ENCODE measurements at regions not wholly inside any gene's neighbourhood (a gene's known extent, or its start where the extent isn't known, plus 50 kb on each side); places are given as distances from the start of the nearest gene placed in this dataset.

DNA sequence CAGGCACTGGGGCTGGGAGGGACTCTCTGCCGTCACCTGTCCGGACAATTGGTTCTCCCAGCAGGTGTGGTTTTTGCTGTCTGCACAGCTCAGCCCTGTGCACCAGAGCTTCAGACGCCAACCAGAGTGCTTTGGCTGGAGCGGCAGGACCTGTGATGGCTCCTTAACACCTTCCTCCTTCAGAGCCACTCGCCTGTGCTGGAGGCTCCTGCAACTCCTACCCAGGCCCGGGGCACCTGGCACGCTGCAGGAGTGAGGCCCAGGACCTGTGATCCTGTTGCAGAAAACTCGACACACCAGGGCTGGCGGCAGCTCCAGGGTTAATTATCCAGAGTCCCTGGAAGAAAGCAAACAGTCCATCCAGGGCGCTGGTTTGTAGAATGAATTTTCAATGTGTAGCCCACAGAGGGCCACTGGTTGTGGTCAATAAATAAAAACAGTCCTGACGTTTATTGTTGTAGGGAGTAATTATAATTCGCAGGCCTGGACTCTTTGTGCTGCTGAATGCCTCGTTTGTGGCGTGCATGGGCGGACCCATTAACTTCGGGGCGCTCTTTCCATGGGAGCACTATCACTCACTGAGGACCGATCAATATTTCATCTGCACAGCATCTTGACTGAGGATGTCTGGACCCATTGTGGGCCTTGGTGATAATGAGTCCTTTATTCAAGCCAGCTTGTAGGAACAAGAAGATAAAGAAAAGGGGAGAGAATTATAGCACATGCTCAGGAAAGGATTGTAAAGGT is 339.7 kb upstream of the IRX4 start:
- no peak overlapping the region for H3K4me3 ChIP-seq (ENCODE audit: low read length, poor library complexity, severe bottlenecking)
- no peaks in the 10 kb centered on the region for H3K9me2 ChIP-seq (replicated peaks; ENCODE audit: low read depth, low read length)
- H3K9ac ChIP-seq (ENCODE audit: low read depth, low read length, poor library complexity, severe bottlenecking) = no peak overlapping the region
- H3K79me2 ChIP-seq (ENCODE audit: insufficient read depth, low read length) = no peaks in the 10 kb centered on the region
- H3K27me3 ChIP-seq (ENCODE audit: insufficient read depth, low read length, poor library complexity, severe bottlenecking) = no peaks in the 10 kb centered on the region
- TF ChIP-seq CTCF (conservative IDR thresholded peaks at IDR 0.05; ENCODE audit: low read length) (no peak), EZH2phosphoT487 (IDR thresholded peaks at IDR 0.05; ENCODE audit: borderline replicate concordance) (no peak)
- no peaks in the 10 kb centered on the region; the same call in 1 of the 2 replicates for H3K9me3 ChIP-seq (ENCODE audit: insufficient read depth, low read depth, low read length)
- H2AFZ ChIP-seq (ENCODE audit: low read length) = no peak overlapping the region
- H3F3A ChIP-seq (ENCODE audit: low read depth) = no peaks in the 10 kb centered on the region
- H4K20me1 ChIP-seq (ENCODE audit: insufficient read depth, low read length, poor library complexity, severe bottlenecking) = no peaks in the 10 kb centered on the region
- H3K4me2 ChIP-seq (ENCODE audit: low read depth, low read length, poor library complexity, severe bottlenecking) = no peak overlapping the region
- no peaks in the 10 kb centered on the region for H3K4me1 ChIP-seq (ENCODE audit: insufficient read depth, low read length, poor library complexity, severe bottlenecking)
- no peaks in the 10 kb centered on the region for H3K36me3 ChIP-seq (ENCODE audit: insufficient read depth, low read length)

DNA sequence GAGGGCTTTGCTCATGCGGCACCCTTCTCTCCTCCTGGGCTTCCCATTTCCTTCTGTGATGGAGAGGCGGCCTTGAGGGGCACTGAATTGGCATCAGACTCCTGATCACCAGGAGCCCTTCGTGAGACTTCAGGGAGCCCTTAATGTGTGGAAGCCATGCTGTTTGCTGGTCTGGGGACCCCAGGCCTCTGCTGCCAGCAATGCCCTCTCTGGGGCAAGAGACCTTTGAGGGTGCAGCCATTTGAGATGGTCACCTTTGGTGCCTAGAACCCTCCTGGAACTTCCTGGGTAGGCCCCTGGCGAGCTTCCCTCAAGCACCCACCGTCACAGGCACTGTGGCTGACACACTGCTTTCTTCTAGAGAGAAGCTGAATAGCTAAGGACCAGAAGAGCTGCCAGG is 338.7 kb upstream of the IRX4 start:
- no peak overlapping the region for H3K4me2 ChIP-seq (ENCODE audit: low read depth, low read length, poor library complexity, severe bottlenecking)
- no peak for TF ChIP-seq EZH2phosphoT487 (IDR thresholded peaks at IDR 0.05; ENCODE audit: borderline replicate concordance)
- TF ChIP-seq CTCF (conservative IDR thresholded peaks at IDR 0.05; ENCODE audit: low read length) = no peak
- no peaks in the 10 kb centered on the region for H3K4me1 ChIP-seq (ENCODE audit: insufficient read depth, low read length, poor library complexity, severe bottlenecking)
- no peaks in the 10 kb centered on the region for H3F3A ChIP-seq (ENCODE audit: low read depth)
- no peak overlapping the region for H3K4me3 ChIP-seq (ENCODE audit: low read length, poor library complexity, severe bottlenecking)
- H2AFZ ChIP-seq (ENCODE audit: low read length) = no peak overlapping the region
- H3K36me3 ChIP-seq (ENCODE audit: insufficient read depth, low read length) = no peaks in the 10 kb centered on the region
- H4K20me1 ChIP-seq (ENCODE audit: insufficient read depth, low read length, poor library complexity, severe bottlenecking) = no peaks in the 10 kb centered on the region
- no peaks in the 10 kb centered on the region; the same call in 1 of the 2 replicates for H3K9me3 ChIP-seq (ENCODE audit: insufficient read depth, low read depth, low read length)
- H3K9ac ChIP-seq (ENCODE audit: low read depth, low read length, poor library complexity, severe bottlenecking) = no peak overlapping the region
- no peaks in the 10 kb centered on the region for H3K9me2 ChIP-seq (replicated peaks; ENCODE audit: low read depth, low read length)
- no peaks in the 10 kb centered on the region for H3K79me2 ChIP-seq (ENCODE audit: insufficient read depth, low read length)
- H3K27me3 ChIP-seq (ENCODE audit: insufficient read depth, low read length, poor library complexity, severe bottlenecking) = no peaks in the 10 kb centered on the region

- no peak overlapping the region for H3K4me3 ChIP-seq (ENCODE audit: low read length, poor library complexity, severe bottlenecking)
- no peaks in the 10 kb centered on the region for H3K27me3 ChIP-seq (ENCODE audit: insufficient read depth, low read length, poor library complexity, severe bottlenecking)
- TF ChIP-seq EZH2phosphoT487 (IDR thresholded peaks at IDR 0.05; ENCODE audit: borderline replicate concordance) = no peak
- no peak for TF ChIP-seq CTCF (conservative IDR thresholded peaks at IDR 0.05; ENCODE audit: low read length)
- no peaks in the 10 kb centered on the region for H4K20me1 ChIP-seq (ENCODE audit: insufficient read depth, low read length, poor library complexity, severe bottlenecking)
- H3K4me1 ChIP-seq (ENCODE audit: insufficient read depth, low read length, poor library complexity, severe bottlenecking) = no peaks in the 10 kb centered on the region
- H3K9me3 ChIP-seq (ENCODE audit: insufficient read depth, low read depth, low read length) = no peaks in the 10 kb centered on the region; the same call in 1 of the 2 replicates
- no peaks in the 10 kb centered on the region for H3F3A ChIP-seq (ENCODE audit: low read depth)
- no peak overlapping the region for H3K9ac ChIP-seq (ENCODE audit: low read depth, low read length, poor library complexity, severe bottlenecking)
- no peaks in the 10 kb centered on the region for H3K36me3 ChIP-seq (ENCODE audit: insufficient read depth, low read length)
- no peak overlapping the region for H2AFZ ChIP-seq (ENCODE audit: low read length)
- no peak overlapping the region for H3K4me2 ChIP-seq (ENCODE audit: low read depth, low read length, poor library complexity, severe bottlenecking)
- H3K79me2 ChIP-seq (ENCODE audit: insufficient read depth, low read length) = no peaks in the 10 kb centered on the region
- H3K9me2 ChIP-seq (replicated peaks; ENCODE audit: low read depth, low read length) = no peaks in the 10 kb centered on the region
Measured at GRCh38 chr5:2220741-2221140, 338.0 kb upstream of the IRX4 start.

Measured in Loucy (cell line).